ENCODE measurements at regions not wholly inside any gene's neighbourhood (a gene's known extent, or its start where the extent isn't known, plus 50 kb on each side); places are given as distances from the start of the nearest gene placed in this dataset.

GRCh38 chr14:51468523-51468922, 183.2 kb upstream of the FRMD6 start:
- DNase-seq (ENCODE audit: low read depth in 2 of 3, low spot score in 1 of 3), result no peak

- DNase-seq (ENCODE audit: low read depth in 2 of 3, low spot score in 1 of 3), result no peak
Measured at GRCh38 chr14:51472881-51473280, 178.8 kb upstream of the FRMD6 start.

- no peak for DNase-seq (ENCODE audit: low read depth in 2 of 3, low spot score in 1 of 3)
Measured at GRCh38 chr14:51473351-51473750, 178.4 kb upstream of the FRMD6 start.

GRCh38 chr14:51473808-51474565, 177.7 kb upstream of the FRMD6 start:
- DNase-seq (ENCODE audit: low read depth in 2 of 3, low spot score in 1 of 3), result no peak

- no peak for DNase-seq (ENCODE audit: low read depth in 2 of 3, low spot score in 1 of 3)
Measured at GRCh38 chr14:51474854-51475253, 176.9 kb upstream of the FRMD6 start.

- DNase-seq (ENCODE audit: low read depth in 2 of 3, low spot score in 1 of 3), result no peak
Measured at GRCh38 chr14:51478175-51478621, 173.5 kb upstream of the FRMD6 start.

GRCh38 chr14:51479584-51480325, 172.0 kb upstream of the FRMD6 start:
- no peak for DNase-seq (ENCODE audit: low read depth in 2 of 3, low spot score in 1 of 3)

- no peak for DNase-seq (ENCODE audit: low read depth in 2 of 3, low spot score in 1 of 3)
Measured at GRCh38 chr14:51481643-51482042, 170.1 kb upstream of the FRMD6 start.

- no peak for DNase-seq (ENCODE audit: low read depth in 2 of 3, low spot score in 1 of 3)
Measured at GRCh38 chr14:51482102-51482501, 169.6 kb upstream of the FRMD6 start.

- no peak for DNase-seq (ENCODE audit: low read depth in 2 of 3, low spot score in 1 of 3)
Measured at GRCh38 chr14:51484485-51484884, 167.2 kb upstream of the FRMD6 start.

GRCh38 chr14:51485733-51486132, 166.0 kb upstream of the FRMD6 start:
- DNase-seq (ENCODE audit: low read depth in 2 of 3, low spot score in 1 of 3), result no peak

- no peak for DNase-seq (ENCODE audit: low read depth in 2 of 3, low spot score in 1 of 3)
Measured at GRCh38 chr14:51487848-51488247, 163.9 kb upstream of the FRMD6 start.

GRCh38 chr14:51488569-51489220, 163.0 kb upstream of the FRMD6 start:
- no peak for DNase-seq (ENCODE audit: low read depth in 2 of 3, low spot score in 1 of 3)

- DNase-seq (ENCODE audit: low read depth in 2 of 3, low spot score in 1 of 3), result no peak
Measured at GRCh38 chr14:51490205-51490604, 161.5 kb upstream of the FRMD6 start.

- DNase-seq (ENCODE audit: low read depth in 2 of 3, low spot score in 1 of 3), result no peak
Measured at GRCh38 chr14:51491036-51491545, 160.6 kb upstream of the FRMD6 start.

- no peak for DNase-seq (ENCODE audit: low read depth in 2 of 3, low spot score in 1 of 3)
Measured at GRCh38 chr14:51491776-51492175, 159.9 kb upstream of the FRMD6 start.

- DNase-seq (ENCODE audit: low read depth in 2 of 3, low spot score in 1 of 3), result no peak
Measured at GRCh38 chr14:51495319-51495718, 156.4 kb upstream of the FRMD6 start.

- DNase-seq (ENCODE audit: low read depth in 2 of 3, low spot score in 1 of 3), result no peak
Measured at GRCh38 chr14:51498411-51499227, 153.1 kb upstream of the FRMD6 start.

- DNase-seq (ENCODE audit: low read depth in 2 of 3, low spot score in 1 of 3), result no peak
Measured at GRCh38 chr14:51500776-51501175, 150.9 kb upstream of the FRMD6 start.

- no peak for DNase-seq (ENCODE audit: low read depth in 2 of 3, low spot score in 1 of 3)
Measured at GRCh38 chr14:51501746-51502145, 150.0 kb upstream of the FRMD6 start.

GRCh38 chr14:51504669-51505068, 147.0 kb upstream of the FRMD6 start:
- DNase-seq (ENCODE audit: low read depth in 2 of 3, low spot score in 1 of 3), result no peak

Data from stimulated activated CD4-positive, alpha-beta T cell treated with anti-CD3 and anti-CD28 coated beads, Interleukin-12 subunit alpha, Interleukin-12 subunit beta, amount 100 ng/mL, for 48 hours (primary cell).